ENCODE measurements at regions not wholly inside any gene's neighbourhood (a gene's known extent, or its start where the extent isn't known, plus 50 kb on each side); places are given as distances from the start of the nearest gene placed in this dataset.

- no peak overlapping the region for H3K27ac ChIP-seq (ENCODE audit: low read length)
- H3K4me2 ChIP-seq (ENCODE audit: low read length): no peak overlapping the region
- no peak overlapping the region for H3K4me3 ChIP-seq (ENCODE audit: low read length)
- H4K20me1 ChIP-seq (ENCODE audit: insufficient read depth): no peaks in the 10 kb centered on the region
- H3K79me2 ChIP-seq (replicated peaks; ENCODE audit: insufficient read depth, low read length): no peaks in the 10 kb centered on the region
- no peak overlapping the region for H2AFZ ChIP-seq (ENCODE audit: low read depth, low read length)
- TF ChIP-seq MXI1 (conservative IDR thresholded peaks at IDR 0.05; ENCODE audit: poor library complexity, severe bottlenecking) (no peak), TAF1 (IDR thresholded peaks at IDR 0.05; ENCODE audit: low read depth) (no peak), POLR2AphosphoS5 (IDR thresholded peaks at IDR 0.05) (no peak), CTCF (IDR thresholded peaks at IDR 0.05; ENCODE audit: poor library complexity, severe bottlenecking) (no peak), REST (IDR thresholded peaks at IDR 0.05; ENCODE audit: borderline replicate concordance) (no peak), RAD21 (conservative IDR thresholded peaks at IDR 0.05) (no peak)
- no peaks in the 10 kb centered on the region for H3K9me2 ChIP-seq (ENCODE audit: insufficient read depth, low read length)
- no peak overlapping the region for H3K9ac ChIP-seq (ENCODE audit: low read length)
- no peaks in the 10 kb centered on the region for H3K36me3 ChIP-seq (ENCODE audit: insufficient read depth, low read length)
- no peaks in the 10 kb centered on the region for H3F3A ChIP-seq (ENCODE audit: insufficient read depth, low read length, poor library complexity, severe bottlenecking)
- no peaks in the 10 kb centered on the region for H3K9me3 ChIP-seq (ENCODE audit: low read length)
- H3K27me3 ChIP-seq (ENCODE audit: insufficient read depth, low read depth, low read length): no peaks in the 10 kb centered on the region
Measured at GRCh38 chr2:6362671-6363450, 502.8 kb downstream of the CMPK2 start.

GRCh38 chr2:6368281-6368680 lies 497.4 kb downstream of the CMPK2 start:
- Histone ChIP-seq H3K9ac (ENCODE audit: low read length) (no peak overlapping the region), H2AFZ (ENCODE audit: low read depth, low read length) (no peak overlapping the region)
- TF ChIP-seq MXI1 (conservative IDR thresholded peaks at IDR 0.05; ENCODE audit: poor library complexity, severe bottlenecking): no peak
- no peak for TF ChIP-seq SMC3 (conservative IDR thresholded peaks at IDR 0.05; ENCODE audit: poor library complexity)
- TF ChIP-seq REST (IDR thresholded peaks at IDR 0.05; ENCODE audit: borderline replicate concordance): no peak
- no peak for TF ChIP-seq EP300 (conservative IDR thresholded peaks at IDR 0.05; ENCODE audit: poor library complexity, severe bottlenecking)
- TF ChIP-seq CTCF (IDR thresholded peaks at IDR 0.05; ENCODE audit: poor library complexity, severe bottlenecking): no peak
- no peak for TF ChIP-seq RAD21 (conservative IDR thresholded peaks at IDR 0.05)
- no peak for TF ChIP-seq TAF1 (IDR thresholded peaks at IDR 0.05; ENCODE audit: low read depth)
- TF ChIP-seq POLR2AphosphoS5 (IDR thresholded peaks at IDR 0.05): no peak
- no peak for TF ChIP-seq EZH2 (IDR thresholded peaks at IDR 0.05; ENCODE audit: borderline replicate concordance, insufficient read depth, low read length, poor library complexity, severe bottlenecking)

More at GRCh38 chr2:6368281-6368680, 497.4 kb downstream of the CMPK2 start:
- Histone ChIP-seq H3F3A (ENCODE audit: insufficient read depth, low read length, poor library complexity, severe bottlenecking) (no peaks in the 10 kb centered on the region), H3K4me3 (ENCODE audit: low read length) (no peak overlapping the region), H3K9me3 (ENCODE audit: low read length) (no peaks in the 10 kb centered on the region), H3K27me3 (ENCODE audit: insufficient read depth, low read depth, low read length) (no peaks in the 10 kb centered on the region), H3K9me2 (ENCODE audit: insufficient read depth, low read length) (no peaks in the 10 kb centered on the region), H3K27ac (ENCODE audit: low read length) (no peak overlapping the region), H3K79me2 (replicated peaks; ENCODE audit: insufficient read depth, low read length) (no peaks in the 10 kb centered on the region), H4K20me1 (ENCODE audit: insufficient read depth) (no peaks in the 10 kb centered on the region), H3K4me2 (ENCODE audit: low read length) (no peak overlapping the region), H3K36me3 (ENCODE audit: insufficient read depth, low read length) (no peaks in the 10 kb centered on the region)

All from neural cell (in vitro differentiated cells).